HL-60 (cell line): ENCODE measurements at regions not wholly inside any gene's neighbourhood (a gene's known extent, or its start where the extent isn't known, plus 50 kb on each side); places are given as distances from the start of the nearest gene placed in this dataset.
"Not testable (repeated sequence)": the region's sequence is repeated elsewhere in the genome, so short reads cannot be mapped to it uniquely, and the experiment has no call there.

ENCODE experiments used
- CTCF ChIP-seq: IDR thresholded peaks from one replicate; pipeline ENCODE4 v1.5.1; 2011; ENCODE audit warnings: low read length, control low read depth, inconsistent platforms; ENCODE audit not compliant: insufficient read depth
- REST ChIP-seq: IDR thresholded peaks from 2 replicates; pipeline ENCODE4 v1.6.1; 2012; ENCODE audit warnings: low read depth; ENCODE audit not compliant: insufficient replicate concordance

- not testable (repeated sequence) for TF ChIP-seq CTCF, REST
These were observed 67.8 kb downstream of the MRPL36 start for GRCh38 chr5:1731855-1732237.
